Medulla oblongata (tissue), 1 donor: ENCODE measurements at regions not wholly inside any gene's neighbourhood (a gene's known extent, or its start where the extent isn't known, plus 50 kb on each side); places are given as distances from the start of the nearest gene placed in this dataset.
A peak's percentile ranks its signal among the peaks of the same experiment; 100 is the strongest.
"Not testable (repeated sequence)": the region's sequence is repeated elsewhere in the genome, so short reads cannot be mapped to it uniquely, and the experiment has no call there.

Experiments
- DNase-seq: peaks from one replicate; pipeline ENCODE4 v3.0.0-alpha.2; 2015; ENCODE audit errors: extremely low spot score

GRCh38 chr9:104980039-104980654 lies 52.2 kb upstream of the ABCA1 start:
- no peak for DNase-seq

DNA sequence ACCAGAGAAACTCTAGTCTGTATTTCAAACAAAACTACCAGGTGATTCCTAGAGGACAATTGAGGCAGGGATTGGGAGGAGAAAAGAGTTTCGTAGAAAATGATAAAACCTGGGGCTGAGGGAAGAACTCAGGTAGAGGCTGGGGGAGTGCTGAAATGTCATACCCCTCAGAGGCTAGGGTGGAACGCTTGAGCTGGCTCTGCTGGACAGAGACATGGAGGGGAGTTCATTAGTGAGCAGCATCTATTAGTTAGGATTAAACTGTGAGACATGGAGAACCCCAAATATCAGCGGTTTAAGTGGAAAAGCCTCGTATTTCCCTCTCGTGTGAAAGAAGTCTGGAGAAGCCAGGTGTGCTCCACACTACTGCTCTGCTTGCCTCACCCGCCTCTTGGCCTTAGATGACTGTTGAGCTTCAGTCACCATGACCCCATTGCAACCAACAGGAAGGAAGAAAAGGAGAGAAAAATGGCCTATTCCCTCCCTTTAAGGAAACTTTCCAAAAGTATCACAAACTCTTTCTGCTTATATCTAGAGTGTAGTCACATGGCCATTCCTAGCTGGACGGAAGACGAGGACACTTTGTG lies 53.7 kb upstream of the ABCA1 start:
- DNase-seq, result no peak

DNA sequence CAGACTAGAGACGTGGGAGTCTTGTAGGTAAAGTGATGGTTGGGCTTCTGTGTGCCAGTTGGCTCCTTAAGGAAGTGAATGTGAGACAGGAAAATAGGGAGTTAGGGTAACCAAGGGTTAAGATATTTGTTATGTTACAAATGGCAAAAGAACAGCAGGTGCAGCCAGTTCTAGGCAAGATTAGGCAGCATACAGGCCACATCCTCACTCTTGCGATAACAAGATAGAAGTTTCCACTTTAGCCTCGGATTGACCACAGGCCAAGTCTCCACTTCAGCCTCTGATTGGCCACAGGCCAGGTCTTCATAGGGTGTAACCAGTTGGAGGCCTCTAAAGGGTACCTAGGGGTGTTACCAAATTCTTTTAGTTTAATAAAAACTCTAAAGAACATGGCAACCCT lies 54.6 kb upstream of the ABCA1 start:
- no peak for DNase-seq

- DNase-seq, result no peak
Observed at GRCh38 chr9:104983491-104983890, 55.5 kb upstream of the ABCA1 start.

GRCh38 chr9:104984121-104984520 lies 56.2 kb upstream of the ABCA1 start:
- no peak for DNase-seq

DNA sequence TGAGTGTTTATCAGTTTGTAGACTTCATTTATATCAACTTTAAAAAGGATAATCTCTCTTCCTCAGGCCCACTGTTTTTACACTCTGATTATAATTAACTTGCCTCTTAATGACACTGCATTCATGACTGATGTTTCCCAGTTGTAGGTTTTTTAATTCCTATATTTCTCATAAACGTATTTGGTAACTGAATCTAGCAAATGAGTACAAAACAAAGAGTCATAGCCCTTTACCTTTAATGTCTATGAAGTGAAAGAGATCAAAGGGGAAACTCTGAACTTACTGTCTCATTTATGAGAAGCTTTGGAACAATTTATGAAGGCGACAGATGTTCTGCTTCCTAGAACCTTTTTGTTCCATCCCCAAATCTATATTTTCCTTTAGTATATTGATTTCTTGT lies 56.6 kb upstream of the ABCA1 start:
- no peak for DNase-seq

- DNase-seq, result no peak
Observed at GRCh38 chr9:104984948-104985347, 57.0 kb upstream of the ABCA1 start.

- DNase-seq, result no peak
Observed at GRCh38 chr9:104986096-104986495, 58.1 kb upstream of the ABCA1 start.

GRCh38 chr9:104987743-104988142 lies 59.8 kb upstream of the ABCA1 start:
- DNase-seq, result no peak

DNA sequence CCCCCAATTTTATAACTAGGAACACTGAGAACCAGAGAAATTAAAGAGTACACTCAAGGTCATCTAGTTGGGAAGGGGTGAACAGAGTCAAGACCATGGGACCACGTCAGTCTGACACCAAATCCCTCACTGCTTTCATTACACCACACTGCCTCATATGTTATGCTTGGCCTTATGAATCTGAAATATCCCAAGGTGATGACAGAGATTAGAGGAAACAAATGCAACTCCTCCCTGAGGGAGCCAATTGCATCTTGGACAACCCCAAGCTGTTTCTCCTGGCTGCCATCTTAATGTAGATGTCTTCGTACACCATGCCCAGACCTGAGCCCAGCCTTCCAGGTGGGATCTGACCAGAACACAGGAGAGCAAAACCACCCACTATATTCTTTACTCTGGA lies 60.6 kb upstream of the ABCA1 start:
- no peak for DNase-seq

DNA sequence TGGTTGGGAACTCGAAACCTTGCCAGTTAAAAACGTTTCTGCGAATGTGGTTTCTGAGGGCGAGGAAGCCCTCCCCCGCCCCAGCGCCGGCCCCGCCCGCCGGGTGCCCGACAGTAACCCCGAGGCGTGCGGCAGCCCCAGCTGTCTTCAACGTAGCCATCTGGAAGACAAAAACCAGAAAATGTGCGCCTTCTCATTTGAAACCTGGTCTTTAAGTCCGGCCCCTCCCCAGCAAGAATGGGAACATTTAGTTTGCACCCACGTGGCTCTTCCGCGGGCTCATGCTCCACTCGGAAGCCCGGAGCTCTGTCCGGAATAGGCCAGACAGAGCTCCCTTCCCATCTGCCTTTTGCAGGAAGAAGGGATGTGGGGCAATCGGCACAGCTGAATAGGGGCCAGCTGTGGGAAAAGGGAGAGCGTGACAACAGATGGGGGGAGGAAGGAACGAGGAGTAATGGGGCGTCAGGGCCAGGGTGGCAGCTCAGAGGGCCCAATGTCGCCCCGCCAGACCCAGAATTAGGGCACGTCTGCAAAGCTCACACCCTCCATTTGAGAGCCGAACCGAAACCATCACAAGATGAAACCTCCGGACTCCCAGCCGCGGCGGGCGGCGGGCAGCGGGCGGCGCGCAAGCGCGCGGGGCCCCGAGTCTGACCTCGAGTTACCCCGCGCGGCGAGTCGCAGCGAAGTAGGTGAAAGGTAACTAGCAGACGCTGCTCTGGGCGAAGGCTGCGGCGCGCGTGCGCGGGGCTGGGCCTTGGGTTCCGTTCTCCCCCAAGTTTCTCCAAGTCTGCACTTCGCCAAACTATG lies 63.4 kb upstream of the ABCA1 start:
- peak; percentile 87 for DNase-seq

- peak; percentile 22 for DNase-seq
Observed at GRCh38 chr9:104992659-104993058, 64.7 kb upstream of the ABCA1 start.

- peak; percentile 91 for DNase-seq
Observed at GRCh38 chr9:104993291-104993963, 65.5 kb upstream of the ABCA1 start.

DNA sequence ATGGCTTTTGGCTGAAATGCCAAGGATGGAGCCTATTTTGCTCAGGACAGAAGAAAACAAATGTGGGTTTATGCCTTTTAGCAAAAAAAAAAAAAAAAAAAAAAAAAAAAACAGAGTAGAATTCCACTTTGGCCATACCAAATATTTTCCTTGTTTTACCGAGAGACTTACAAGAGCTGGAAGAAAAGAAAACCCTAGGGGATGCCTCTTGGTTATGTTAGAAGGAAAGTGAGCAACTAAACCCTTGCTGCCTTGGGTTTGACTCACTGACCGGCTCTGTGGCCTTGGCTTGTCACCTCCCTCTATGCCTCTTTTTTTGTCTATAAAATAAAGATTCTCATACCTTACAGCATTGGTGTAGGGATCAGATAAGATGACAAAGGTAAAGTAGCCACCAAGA lies 69.6 kb upstream of the ABCA1 start:
- DNase-seq, result no peak

DNA sequence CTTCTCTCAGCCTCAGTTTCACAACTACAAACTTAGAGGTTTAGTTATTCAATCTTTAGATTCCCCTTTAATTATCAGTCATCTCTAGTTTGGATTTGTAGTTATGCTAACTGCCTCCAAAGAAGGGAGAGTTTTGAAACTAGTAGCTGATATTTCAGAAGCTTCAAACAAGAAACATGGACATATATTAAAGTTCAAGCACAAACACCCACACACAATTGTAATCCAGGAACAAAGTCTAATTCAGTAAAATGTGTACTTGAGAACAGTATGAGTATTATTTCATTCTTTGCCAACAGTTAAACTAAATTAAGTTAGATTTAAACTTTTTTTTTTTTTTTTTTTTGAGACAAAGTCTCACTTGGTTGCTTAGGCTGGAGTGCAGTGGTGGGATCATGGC lies 71.2 kb upstream of the ABCA1 start:
- DNase-seq, result no peak

DNA sequence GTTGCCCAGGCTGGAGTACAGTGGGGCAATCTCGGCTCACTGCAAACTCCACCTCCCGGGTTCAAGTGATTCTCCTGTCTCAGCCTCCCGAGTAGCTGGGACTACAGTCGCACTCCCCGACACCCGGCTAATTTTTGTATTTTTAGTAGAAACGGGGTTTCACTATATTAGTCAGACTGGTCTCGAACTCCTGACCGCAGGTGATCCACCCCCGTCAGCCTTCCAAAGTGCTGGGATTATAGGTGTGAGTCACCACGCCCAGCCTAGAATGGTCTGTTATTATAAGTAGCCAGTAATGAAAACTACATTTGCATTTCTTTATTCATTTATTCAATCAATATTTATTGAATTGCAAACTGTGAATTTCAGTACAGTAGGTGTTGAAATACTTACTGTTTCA lies 72.6 kb upstream of the ABCA1 start:
- not testable (repeated sequence) for DNase-seq

- no peak for DNase-seq
Observed at GRCh38 chr9:105004466-105005090, 76.6 kb upstream of the ABCA1 start.

DNA sequence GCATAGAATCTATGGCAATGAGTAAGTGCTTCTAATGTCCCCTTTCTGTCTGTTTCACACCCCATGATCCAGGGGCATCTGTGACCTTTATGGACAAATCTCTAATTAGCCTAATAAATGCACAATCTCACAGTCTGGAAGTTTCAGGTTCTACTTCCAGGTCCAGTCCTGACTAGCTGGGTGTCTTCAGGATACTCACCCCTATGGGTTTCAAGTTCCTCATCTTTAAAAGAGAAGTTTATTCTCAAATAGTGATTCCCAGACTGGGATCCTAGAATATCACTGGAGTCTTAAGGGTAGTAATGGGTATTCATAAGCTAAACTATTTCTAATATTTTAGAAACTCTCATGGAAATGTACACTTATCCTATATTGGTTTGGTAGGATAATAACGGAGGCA lies 77.2 kb upstream of the ABCA1 start:
- no peak for DNase-seq

- no peak for DNase-seq
Observed at GRCh38 chr9:105006514-105006913, 78.6 kb upstream of the ABCA1 start.

DNA sequence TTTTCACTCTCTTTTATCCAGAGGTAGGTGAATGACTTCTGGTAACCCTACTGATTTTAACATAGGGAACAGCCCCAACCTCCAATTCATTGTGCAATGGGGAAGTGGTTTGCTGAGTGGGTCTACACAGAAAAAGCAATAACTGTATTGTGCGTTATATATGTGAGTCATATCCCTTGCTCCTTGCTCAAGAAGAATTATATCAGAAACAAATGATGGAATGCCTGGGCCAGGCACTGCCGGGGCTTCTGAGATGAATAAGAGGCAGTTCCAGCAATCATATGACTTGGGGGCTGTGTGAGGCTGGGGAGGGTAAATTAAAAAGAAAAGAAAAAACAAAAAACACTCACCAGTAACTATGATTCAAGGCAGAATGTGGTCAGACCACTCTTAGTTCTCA lies 79.2 kb upstream of the ABCA1 start:
- DNase-seq, result peak; percentile 30

DNA sequence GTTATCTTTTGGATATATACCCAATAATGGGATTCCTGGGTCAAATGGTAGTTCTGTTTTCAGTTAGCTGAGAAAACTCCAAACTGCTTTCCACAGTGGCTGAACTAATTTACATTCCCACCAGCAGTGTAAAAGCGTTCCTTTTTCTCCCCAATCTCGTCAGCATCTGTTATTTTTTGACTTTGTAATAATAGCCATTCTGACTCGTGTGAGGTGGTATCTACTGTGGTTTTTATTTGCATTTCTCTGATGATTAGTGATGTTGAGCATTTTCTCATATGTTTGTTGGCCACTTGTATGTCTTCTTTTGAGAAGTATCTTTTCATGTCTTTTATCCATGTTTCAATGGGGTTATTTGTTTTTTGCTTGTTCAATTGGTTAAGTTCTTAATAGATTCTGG lies 82.1 kb upstream of the ABCA1 start:
- DNase-seq, result not testable (repeated sequence)

DNA sequence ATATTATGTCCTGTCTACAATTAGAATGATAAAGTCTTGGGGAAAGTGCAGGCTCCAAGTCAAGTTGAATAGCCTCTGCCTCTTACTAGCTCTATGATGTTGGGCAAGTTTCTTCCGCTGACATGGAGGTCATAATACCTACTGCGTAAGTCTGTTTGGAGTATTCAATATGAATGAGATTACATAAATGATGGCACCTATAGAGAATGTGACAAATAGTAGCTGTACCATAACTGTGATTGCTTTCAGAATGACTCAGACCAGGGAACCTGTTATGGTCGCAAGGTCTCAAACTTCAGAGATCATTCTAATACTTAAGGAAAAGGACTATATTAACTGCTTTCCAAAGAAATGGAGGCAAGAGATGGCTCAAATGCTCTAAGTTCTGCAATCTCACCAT lies 94.0 kb upstream of the ABCA1 start:
- DNase-seq, result no peak
